ENCODE measurements at regions not wholly inside any gene's neighbourhood (a gene's known extent, or its start where the extent isn't known, plus 50 kb on each side); places are given as distances from the start of the nearest gene placed in this dataset.
A peak's percentile ranks its signal among the peaks of the same experiment; 100 is the strongest.

GRCh38 chr10:57689596-57690297, 577.9 kb downstream of the IPMK start:
- H3K9me3 ChIP-seq, result no peaks in the 10 kb centered on the region
- no peaks in the 10 kb centered on the region for H3K36me3 ChIP-seq
- no peak overlapping the region for H3K4me3 ChIP-seq
- H3K4me1 ChIP-seq, result no peaks in the 10 kb centered on the region
- no peak overlapping the region for H3K27ac ChIP-seq
- WGBS, 5 donors, result 61 to 68% (median 67%) methylated on average over 5 of the region's 5 CpGs
- intact Hi-C loops (cut with DNase I; ENCODE audit: low total_unique reads), result no loop called here
- TF ChIP-seq EP300 (IDR thresholded peaks at IDR 0.05) (no peak), POLR2AphosphoS5 (IDR thresholded peaks at IDR 0.05) (no peak), POLR2A (IDR thresholded peaks at IDR 0.05) (no peak), CTCF (IDR thresholded peaks at IDR 0.05) (no peak)
- DNase-seq, result peak in 1 of 2 donors; percentile 3
- no peaks in the 10 kb centered on the region for H3K27me3 ChIP-seq

DNA sequence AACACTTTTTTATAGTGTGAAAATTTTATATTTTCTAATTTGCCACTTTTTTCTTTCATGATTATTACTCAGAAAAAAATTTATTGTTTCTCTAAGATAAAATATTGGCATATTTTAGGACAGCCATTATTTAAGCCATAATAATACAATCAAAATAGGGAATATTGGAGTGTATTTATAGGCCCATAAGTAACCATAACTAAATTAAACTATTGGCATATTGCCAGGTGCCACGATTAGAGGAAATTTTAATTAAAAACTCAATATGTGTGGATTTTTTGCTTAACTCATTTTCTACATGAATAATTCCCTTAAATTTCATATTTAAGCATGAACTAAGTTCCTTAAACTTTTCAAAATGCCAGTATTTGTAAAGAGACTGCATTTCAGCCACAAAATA, 587.8 kb downstream of the IPMK start:
- no peak overlapping the region for H3K4me3 ChIP-seq
- H3K4me1 ChIP-seq, result no peaks in the 10 kb centered on the region
- 86 to 91% (median 90%) methylated on average over 1 of the region's 1 CpG for WGBS, 5 donors
- DNase-seq, result no peak
- no peaks in the 10 kb centered on the region for H3K27me3 ChIP-seq
- H3K36me3 ChIP-seq, result no peaks in the 10 kb centered on the region
- H3K9me3 ChIP-seq, result no peaks in the 10 kb centered on the region
- no peak for TF ChIP-seq EP300 (IDR thresholded peaks at IDR 0.05)
- TF ChIP-seq POLR2A (IDR thresholded peaks at IDR 0.05), result no peak
- no peak for TF ChIP-seq POLR2AphosphoS5 (IDR thresholded peaks at IDR 0.05)
- no peak for TF ChIP-seq CTCF (IDR thresholded peaks at IDR 0.05)
- intact Hi-C loops (cut with DNase I; ENCODE audit: low total_unique reads), result no loop called here
- H3K27ac ChIP-seq, result no peak overlapping the region

DNA sequence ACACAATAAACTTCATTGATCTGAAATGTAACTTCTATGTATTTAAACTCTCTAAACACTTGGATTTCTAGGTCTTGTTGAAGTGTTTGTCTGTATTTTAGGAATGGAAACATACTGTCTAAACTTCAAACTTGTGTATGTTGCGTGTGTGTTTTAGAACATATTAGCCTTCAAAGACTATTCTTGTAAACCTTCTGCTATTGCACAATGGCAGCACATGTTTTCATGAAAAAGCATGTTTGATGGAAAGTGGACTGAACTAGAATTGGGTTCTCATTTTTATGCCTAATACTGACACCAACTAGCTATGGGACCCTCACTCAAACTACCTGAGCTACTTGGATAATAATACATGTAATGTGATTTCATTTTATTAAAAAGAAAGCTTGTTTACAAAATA, 592.6 kb downstream of the IPMK start:
- Histone ChIP-seq H3K27ac (no peak overlapping the region), H3K27me3 (no peaks in the 10 kb centered on the region), H3K36me3 (no peaks in the 10 kb centered on the region), H3K4me1 (no peaks in the 10 kb centered on the region), H3K4me3 (no peak overlapping the region), H3K9me3 (no peaks in the 10 kb centered on the region)
- no peak for DNase-seq
- intact Hi-C loops (cut with DNase I; ENCODE audit: low total_unique reads), result no loop called here
- 0 to 97% (median 85%) methylated on average over 1 of the region's 1 CpG for WGBS, 5 donors
- TF ChIP-seq POLR2AphosphoS5 (IDR thresholded peaks at IDR 0.05), result no peak
- no peak for TF ChIP-seq POLR2A (IDR thresholded peaks at IDR 0.05)
- no peak for TF ChIP-seq EP300 (IDR thresholded peaks at IDR 0.05)
- no peak for TF ChIP-seq CTCF (IDR thresholded peaks at IDR 0.05)

DNA sequence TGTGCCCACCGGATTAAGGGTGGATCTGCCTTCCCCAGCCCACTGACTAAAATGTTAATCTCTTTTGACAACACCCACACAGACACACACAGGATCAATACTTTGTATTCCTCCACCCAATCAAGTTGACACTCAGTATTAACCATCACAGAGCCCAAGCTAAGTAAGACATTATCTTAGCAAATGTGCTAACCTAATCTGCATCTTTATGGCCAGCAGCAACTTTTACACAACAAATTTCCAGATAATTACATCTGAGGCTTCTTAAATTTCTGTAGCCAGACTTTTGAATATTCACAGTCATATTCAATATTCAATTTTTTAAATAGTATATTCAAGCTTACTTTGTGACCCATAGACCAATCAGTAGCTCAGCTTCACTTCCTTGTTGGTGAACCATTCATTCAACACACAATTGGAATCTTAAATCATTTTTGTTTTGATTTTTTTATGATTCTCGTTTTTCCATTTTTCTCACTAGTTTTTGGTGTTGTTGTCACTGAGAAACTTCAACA, 594.2 kb downstream of the IPMK start:
- no peak for DNase-seq
- H3K4me3 ChIP-seq, result no peak overlapping the region
- no peaks in the 10 kb centered on the region for H3K4me1 ChIP-seq
- no peak overlapping the region for H3K27ac ChIP-seq
- no peaks in the 10 kb centered on the region for H3K27me3 ChIP-seq
- no peaks in the 10 kb centered on the region for H3K36me3 ChIP-seq
- intact Hi-C loops (cut with DNase I; ENCODE audit: low total_unique reads), result no loop called here
- no peak for TF ChIP-seq CTCF (IDR thresholded peaks at IDR 0.05)
- TF ChIP-seq POLR2A (IDR thresholded peaks at IDR 0.05), result no peak
- TF ChIP-seq EP300 (IDR thresholded peaks at IDR 0.05), result no peak
- no peak for TF ChIP-seq POLR2AphosphoS5 (IDR thresholded peaks at IDR 0.05)
- WGBS, 5 donors, result 66 to 75% (median 70%) methylated on average over 2 of the region's 2 CpGs
- H3K9me3 ChIP-seq, result no peaks in the 10 kb centered on the region

Data from stomach (tissue), 8 donors.